GM23338 (cell line): ENCODE measurements at regions not wholly inside any gene's neighbourhood (a gene's known extent, or its start where the extent isn't known, plus 50 kb on each side); places are given as distances from the start of the nearest gene placed in this dataset.

Source experiments
- ATAC-seq: fragments of 200-7000 bp; cut with Tn5 transposase; 3 replicates; pipeline ENCODE4 v1.9.1; 2020
- DNase-seq: peaks from one replicate; pipeline ENCODE4 v3.0.0-alpha.2; 2015; ENCODE audit warnings: low spot score
- H2AFZ ChIP-seq: fragments of 200-600 bp; sonication (generic); 2 replicates; pipeline ENCODE4 v1.8.0; 2016; ENCODE audit warnings: antibody characterized with exemption, mild to moderate bottlenecking, moderate library complexity
- H3F3A ChIP-seq: fragments of 200-600 bp; sonication (generic); replicated peaks from 2 replicates; pipeline ENCODE4 v1.8.0; 2017; ENCODE audit warnings: antibody characterized with exemption, mixed run types, low read depth
- H3K27ac ChIP-seq: fragments of 200-600 bp; sonication (generic); 2 replicates; pipeline ENCODE4 v1.6.1; 2016; ENCODE audit warnings: low read depth
- H3K27me3 ChIP-seq: fragments of 200-600 bp; sonication (generic); 2 replicates; pipeline ENCODE4 v1.8.0; 2016; ENCODE audit warnings: mild to moderate bottlenecking, mixed run types, moderate library complexity; ENCODE audit not compliant: insufficient read depth
- H3K36me3 ChIP-seq: fragments of 200-600 bp; sonication (generic); 2 replicates; pipeline ENCODE4 v1.8.0; 2016; ENCODE audit warnings: mild to moderate bottlenecking; ENCODE audit not compliant: insufficient read depth
- H3K4me1 ChIP-seq: fragments of 200-600 bp; sonication (generic); 2 replicates; pipeline ENCODE4 v1.8.0; 2016; ENCODE audit warnings: mild to moderate bottlenecking, moderate library complexity; ENCODE audit not compliant: insufficient read depth
- H3K4me2 ChIP-seq: fragments of 200-600 bp; sonication (generic); 2 replicates; pipeline ENCODE4 v1.7.1; 2017; ENCODE audit warnings: mixed run types
- H3K4me3 ChIP-seq: fragments of 200-600 bp; sonication (generic); 2 replicates; pipeline ENCODE4 v1.6.1; 2016; ENCODE audit warnings: mixed run types
- H3K79me2 ChIP-seq: fragments of 200-600 bp; sonication (generic); replicated peaks from 2 replicates; pipeline ENCODE4 v1.8.0; 2017; ENCODE audit warnings: mild to moderate bottlenecking; ENCODE audit not compliant: insufficient read depth
- H3K9me2 ChIP-seq: fragments of 200-600 bp; sonication (generic); 2 replicates; pipeline ENCODE4 v1.8.0; 2017; ENCODE audit not compliant: insufficient read depth
- H4K20me1 ChIP-seq: fragments of 200-600 bp; sonication (generic); replicated peaks from 2 replicates; pipeline ENCODE4 v1.8.0; 2017; ENCODE audit warnings: mild to moderate bottlenecking; ENCODE audit not compliant: insufficient read depth
- H3K27ac Mint-ChIP-seq: 2 replicates; pipeline ENCODE4 v1.8.0; 2020; ENCODE audit warnings: inconsistent platforms, mild to moderate bottlenecking, moderate library complexity, mixed read lengths
- H3K27me3 Mint-ChIP-seq: 3 replicates; pipeline ENCODE4 v1.8.0; 2022; ENCODE audit warnings: low read depth, mild to moderate bottlenecking, moderate library complexity, mixed read lengths, inconsistent platforms; ENCODE audit not compliant: insufficient read depth, poor library complexity
- H3K36me3 Mint-ChIP-seq: 3 replicates; pipeline ENCODE4 v1.8.0; 2021; ENCODE audit warnings: low read depth, mild to moderate bottlenecking, inconsistent platforms, moderate library complexity, mixed read lengths
- H3K4me1 Mint-ChIP-seq: 3 replicates; pipeline ENCODE4 v1.8.0; 2020; ENCODE audit warnings: mild to moderate bottlenecking, inconsistent platforms, mixed read lengths
- H3K4me3 Mint-ChIP-seq: 3 replicates; pipeline ENCODE4 v1.8.0; 2021; ENCODE audit warnings: moderate library complexity, mild to moderate bottlenecking, inconsistent platforms, mixed read lengths
- H3K9me3 Mint-ChIP-seq: 3 replicates; pipeline ENCODE4 v1.8.0; 2020; ENCODE audit warnings: moderate library complexity, mild to moderate bottlenecking, inconsistent platforms, mixed read lengths
- CREB1 ChIP-seq: fragments of 250-450 bp; sonication (Bioruptor Pico); IDR thresholded peaks from 2 replicates; pipeline ENCODE4 v1.5.0; 2020; ENCODE audit warnings: low read depth, mild to moderate bottlenecking, moderate library complexity
- EZH2 ChIP-seq: fragments of 200-600 bp; sonication (generic); IDR thresholded peaks from one replicate; pipeline ENCODE4 v1.8.0; 2017; ENCODE audit warnings: antibody characterized with exemption, mild to moderate bottlenecking, low read depth; ENCODE audit not compliant: unreplicated experiment
- EZH2phosphoT487 ChIP-seq: fragments of 200-600 bp; sonication (generic); IDR thresholded peaks from one replicate; pipeline ENCODE4 v1.8.1; 2018; ENCODE audit warnings: antibody characterized with exemption; ENCODE audit not compliant: unreplicated experiment
- JUNB ChIP-seq: IDR thresholded peaks from one replicate; pipeline ENCODE4 v1.6.1; 2016; ENCODE audit warnings: antibody characterized with exemption; ENCODE audit not compliant: unreplicated experiment
- NANOG ChIP-seq: IDR thresholded peaks from 2 replicates; pipeline ENCODE4 v1.6.1; 2016; ENCODE audit warnings: antibody characterized with exemption, borderline replicate concordance
- POLR2AphosphoS5 ChIP-seq: IDR thresholded peaks from 2 replicates; pipeline ENCODE4 v1.6.1; 2016; ENCODE audit warnings: antibody characterized with exemption, low read depth
- STAT1 ChIP-seq: IDR thresholded peaks from one replicate; pipeline ENCODE4 v1.6.1; 2016; ENCODE audit warnings: antibody characterized with exemption; ENCODE audit not compliant: unreplicated experiment
- ZNF114 ChIP-seq: fragments of 250-450 bp; sonication (Bioruptor Pico); IDR thresholded peaks from 2 replicates; pipeline ENCODE4 v1.5.0; 2020; ENCODE audit warnings: mild to moderate bottlenecking, moderate library complexity
- TF ChIP-seq, protein P1 (sequence below): fragments of 250-450 bp; sonication (Bioruptor Pico); IDR thresholded peaks from 2 replicates; pipeline ENCODE4 v1.5.0; 2020; ENCODE audit warnings: mild to moderate bottlenecking, moderate library complexity
- TF ChIP-seq, protein P2 (sequence below): IDR thresholded peaks from one replicate; pipeline ENCODE4 v1.6.1; 2018; ENCODE audit warnings: antibody characterized with exemption; ENCODE audit not compliant: unreplicated experiment

DNA sequence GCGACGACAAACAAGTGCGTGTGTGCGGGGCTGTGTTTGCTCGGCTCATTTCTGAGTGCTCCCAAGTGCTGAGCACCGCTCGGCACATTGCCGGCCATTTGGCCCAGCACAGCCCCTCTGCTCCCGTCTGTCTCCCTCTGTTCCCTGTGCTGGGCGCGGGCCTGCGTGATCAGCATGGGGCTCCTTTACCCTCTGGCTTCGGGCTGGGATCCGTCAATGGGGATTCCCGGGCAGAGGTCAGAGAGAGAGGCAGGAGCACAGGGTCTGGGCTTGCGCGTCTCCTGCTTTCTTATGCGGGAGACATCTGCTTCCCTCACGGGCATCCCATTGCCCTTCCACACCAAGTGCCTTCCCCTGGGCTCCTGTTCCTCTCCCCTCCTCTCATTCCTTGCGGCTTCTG, 234.0 kb downstream of the ACKR3 start:
- ATAC-seq, result peak; percentile 99
- H3K4me3 ChIP-seq, result no peak overlapping the region
- H4K20me1 ChIP-seq, result no peaks in the 10 kb centered on the region
- H3F3A ChIP-seq, result no peaks in the 10 kb centered on the region
- H3K79me2 ChIP-seq, result no peaks in the 10 kb centered on the region
- no peak for TF ChIP-seq NANOG
- TF ChIP-seq STAT1, result no peak
- no peak for TF ChIP-seq ZNF114
- H3K4me2 ChIP-seq, result 0 out of 2 replicates have a peak overlapping the region, but pooled peaks have one; percentile 43
- Mint-ChIP-seq H3K27me3 (peaks cover 7% of the 10 kb centered on the region), H3K27ac (no peak overlapping the region), H3K4me3 (no peak overlapping the region), H3K4me1 (peaks cover 4% of the 10 kb centered on the region; the same call in 2 of the 3 replicates), H3K9me3 (peaks cover 17% of the 10 kb centered on the region), H3K36me3 (peaks cover 4% of the 10 kb centered on the region)
- no peaks in the 10 kb centered on the region for H3K27me3 ChIP-seq
- peaks cover 11% of the 10 kb centered on the region; the same call in 1 of the 2 replicates for H3K9me2 ChIP-seq
- no peaks in the 10 kb centered on the region for H3K36me3 ChIP-seq
- H3K4me1 ChIP-seq, result no peaks in the 10 kb centered on the region
- H3K27ac ChIP-seq, result no peak overlapping the region
- peak; percentile 76 for DNase-seq
- H2AFZ ChIP-seq, result peak overlapping the region; percentile 97

DNA sequence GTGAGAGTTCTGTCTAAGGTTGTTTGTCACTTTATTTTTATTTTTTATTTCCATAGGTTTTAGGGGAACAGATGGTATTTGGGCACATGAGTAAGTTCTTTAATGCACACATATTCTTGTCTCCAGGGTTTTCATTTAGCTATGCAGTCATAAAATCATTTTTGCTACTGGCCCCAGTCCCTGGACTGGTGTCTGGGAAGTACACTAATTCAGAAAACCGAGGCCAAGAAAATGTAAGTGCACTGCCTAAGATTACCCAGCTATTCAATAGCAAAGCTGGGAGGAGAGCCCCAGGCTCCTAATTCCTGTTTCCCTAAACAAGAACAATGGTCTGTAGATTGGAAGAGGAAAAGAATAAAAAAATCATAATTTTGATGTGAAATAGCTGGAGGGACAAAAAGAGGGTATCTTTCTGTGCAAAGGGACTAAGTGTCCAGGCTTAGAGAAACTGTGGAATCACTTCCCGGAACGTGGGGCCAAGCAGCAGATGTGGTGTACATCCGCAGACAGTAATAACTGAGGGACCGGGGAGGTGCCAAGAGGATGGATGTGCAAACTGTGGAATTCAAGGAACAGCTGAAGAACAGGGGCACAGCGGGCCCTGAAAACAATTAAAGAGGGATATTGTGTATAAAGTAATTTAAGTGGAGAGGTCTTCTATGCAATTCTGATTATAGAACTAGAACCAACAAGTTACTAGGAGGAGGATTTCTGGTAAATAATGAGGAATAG, 236.3 kb downstream of the ACKR3 start:
- H3K4me3 ChIP-seq, result no peak overlapping the region
- no peaks in the 10 kb centered on the region for H3F3A ChIP-seq
- Mint-ChIP-seq H3K36me3 (peaks cover 25% of the 10 kb centered on the region), H3K4me1 (peaks cover 4% of the 10 kb centered on the region; the same call in 2 of the 3 replicates), H3K27ac (no peak overlapping the region), H3K27me3 (peaks cover 7% of the 10 kb centered on the region), H3K9me3 (peaks cover 41% of the 10 kb centered on the region), H3K4me3 (no peak overlapping the region)
- H4K20me1 ChIP-seq, result no peaks in the 10 kb centered on the region
- no peaks in the 10 kb centered on the region for H3K4me1 ChIP-seq
- TF ChIP-seq EZH2 (no peak), ZNF114 (no peak), EZH2phosphoT487 (no peak), CREB1 (CRISPR knock-in tag) (no peak), JUNB (no peak), POLR2AphosphoS5 (no peak)
- TF ChIP-seq, protein P1, sequence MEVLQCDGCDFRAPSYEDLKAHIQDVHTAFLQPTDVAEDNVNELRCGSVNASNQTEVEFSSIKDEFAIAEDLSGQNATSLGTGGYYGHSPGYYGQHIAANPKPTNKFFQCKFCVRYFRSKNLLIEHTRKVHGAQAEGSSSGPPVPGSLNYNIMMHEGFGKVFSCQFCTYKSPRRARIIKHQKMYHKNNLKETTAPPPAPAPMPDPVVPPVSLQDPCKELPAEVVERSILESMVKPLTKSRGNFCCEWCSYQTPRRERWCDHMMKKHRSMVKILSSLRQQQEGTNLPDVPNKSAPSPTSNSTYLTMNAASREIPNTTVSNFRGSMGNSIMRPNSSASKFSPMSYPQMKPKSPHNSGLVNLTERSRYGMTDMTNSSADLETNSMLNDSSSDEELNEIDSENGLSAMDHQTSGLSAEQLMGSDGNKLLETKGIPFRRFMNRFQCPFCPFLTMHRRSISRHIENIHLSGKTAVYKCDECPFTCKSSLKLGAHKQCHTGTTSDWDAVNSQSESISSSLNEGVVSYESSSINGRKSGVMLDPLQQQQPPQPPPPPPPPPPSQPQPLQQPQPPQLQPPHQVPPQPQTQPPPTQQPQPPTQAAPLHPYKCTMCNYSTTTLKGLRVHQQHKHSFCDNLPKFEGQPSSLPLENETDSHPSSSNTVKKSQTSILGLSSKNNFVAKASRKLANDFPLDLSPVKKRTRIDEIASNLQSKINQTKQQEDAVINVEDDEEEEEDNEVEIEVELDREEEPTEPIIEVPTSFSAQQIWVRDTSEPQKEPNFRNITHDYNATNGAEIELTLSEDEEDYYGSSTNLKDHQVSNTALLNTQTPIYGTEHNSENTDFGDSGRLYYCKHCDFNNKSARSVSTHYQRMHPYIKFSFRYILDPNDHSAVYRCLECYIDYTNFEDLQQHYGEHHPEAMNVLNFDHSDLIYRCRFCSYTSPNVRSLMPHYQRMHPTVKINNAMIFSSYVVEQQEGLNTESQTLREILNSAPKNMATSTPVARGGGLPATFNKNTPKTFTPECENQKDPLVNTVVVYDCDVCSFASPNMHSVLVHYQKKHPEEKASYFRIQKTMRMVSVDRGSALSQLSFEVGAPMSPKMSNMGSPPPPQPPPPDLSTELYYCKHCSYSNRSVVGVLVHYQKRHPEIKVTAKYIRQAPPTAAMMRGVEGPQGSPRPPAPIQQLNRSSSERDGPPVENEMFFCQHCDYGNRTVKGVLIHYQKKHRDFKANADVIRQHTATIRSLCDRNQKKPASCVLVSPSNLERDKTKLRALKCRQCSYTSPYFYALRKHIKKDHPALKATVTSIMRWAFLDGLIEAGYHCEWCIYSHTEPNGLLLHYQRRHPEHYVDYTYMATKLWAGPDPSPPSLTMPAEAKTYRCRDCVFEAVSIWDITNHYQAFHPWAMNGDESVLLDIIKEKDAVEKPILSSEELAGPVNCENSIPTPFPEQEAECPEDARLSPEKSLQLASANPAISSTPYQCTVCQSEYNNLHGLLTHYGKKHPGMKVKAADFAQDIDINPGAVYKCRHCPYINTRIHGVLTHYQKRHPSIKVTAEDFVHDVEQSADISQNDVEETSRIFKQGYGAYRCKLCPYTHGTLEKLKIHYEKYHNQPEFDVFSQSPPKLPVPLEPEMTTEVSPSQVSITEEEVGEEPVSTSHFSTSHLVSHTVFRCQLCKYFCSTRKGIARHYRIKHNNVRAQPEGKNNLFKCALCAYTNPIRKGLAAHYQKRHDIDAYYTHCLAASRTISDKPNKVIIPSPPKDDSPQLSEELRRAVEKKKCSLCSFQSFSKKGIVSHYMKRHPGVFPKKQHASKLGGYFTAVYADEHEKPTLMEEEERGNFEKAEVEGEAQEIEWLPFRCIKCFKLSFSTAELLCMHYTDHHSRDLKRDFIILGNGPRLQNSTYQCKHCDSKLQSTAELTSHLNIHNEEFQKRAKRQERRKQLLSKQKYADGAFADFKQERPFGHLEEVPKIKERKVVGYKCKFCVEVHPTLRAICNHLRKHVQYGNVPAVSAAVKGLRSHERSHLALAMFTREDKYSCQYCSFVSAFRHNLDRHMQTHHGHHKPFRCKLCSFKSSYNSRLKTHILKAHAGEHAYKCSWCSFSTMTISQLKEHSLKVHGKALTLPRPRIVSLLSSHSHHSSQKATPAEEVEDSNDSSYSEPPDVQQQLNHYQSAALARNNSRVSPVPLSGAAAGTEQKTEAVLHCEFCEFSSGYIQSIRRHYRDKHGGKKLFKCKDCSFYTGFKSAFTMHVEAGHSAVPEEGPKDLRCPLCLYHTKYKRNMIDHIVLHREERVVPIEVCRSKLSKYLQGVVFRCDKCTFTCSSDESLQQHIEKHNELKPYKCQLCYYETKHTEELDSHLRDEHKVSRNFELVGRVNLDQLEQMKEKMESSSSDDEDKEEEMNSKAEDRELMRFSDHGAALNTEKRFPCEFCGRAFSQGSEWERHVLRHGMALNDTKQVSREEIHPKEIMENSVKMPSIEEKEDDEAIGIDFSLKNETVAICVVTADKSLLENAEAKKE (CRISPR knock-in tag), result no peak
- TF ChIP-seq, protein P2, sequence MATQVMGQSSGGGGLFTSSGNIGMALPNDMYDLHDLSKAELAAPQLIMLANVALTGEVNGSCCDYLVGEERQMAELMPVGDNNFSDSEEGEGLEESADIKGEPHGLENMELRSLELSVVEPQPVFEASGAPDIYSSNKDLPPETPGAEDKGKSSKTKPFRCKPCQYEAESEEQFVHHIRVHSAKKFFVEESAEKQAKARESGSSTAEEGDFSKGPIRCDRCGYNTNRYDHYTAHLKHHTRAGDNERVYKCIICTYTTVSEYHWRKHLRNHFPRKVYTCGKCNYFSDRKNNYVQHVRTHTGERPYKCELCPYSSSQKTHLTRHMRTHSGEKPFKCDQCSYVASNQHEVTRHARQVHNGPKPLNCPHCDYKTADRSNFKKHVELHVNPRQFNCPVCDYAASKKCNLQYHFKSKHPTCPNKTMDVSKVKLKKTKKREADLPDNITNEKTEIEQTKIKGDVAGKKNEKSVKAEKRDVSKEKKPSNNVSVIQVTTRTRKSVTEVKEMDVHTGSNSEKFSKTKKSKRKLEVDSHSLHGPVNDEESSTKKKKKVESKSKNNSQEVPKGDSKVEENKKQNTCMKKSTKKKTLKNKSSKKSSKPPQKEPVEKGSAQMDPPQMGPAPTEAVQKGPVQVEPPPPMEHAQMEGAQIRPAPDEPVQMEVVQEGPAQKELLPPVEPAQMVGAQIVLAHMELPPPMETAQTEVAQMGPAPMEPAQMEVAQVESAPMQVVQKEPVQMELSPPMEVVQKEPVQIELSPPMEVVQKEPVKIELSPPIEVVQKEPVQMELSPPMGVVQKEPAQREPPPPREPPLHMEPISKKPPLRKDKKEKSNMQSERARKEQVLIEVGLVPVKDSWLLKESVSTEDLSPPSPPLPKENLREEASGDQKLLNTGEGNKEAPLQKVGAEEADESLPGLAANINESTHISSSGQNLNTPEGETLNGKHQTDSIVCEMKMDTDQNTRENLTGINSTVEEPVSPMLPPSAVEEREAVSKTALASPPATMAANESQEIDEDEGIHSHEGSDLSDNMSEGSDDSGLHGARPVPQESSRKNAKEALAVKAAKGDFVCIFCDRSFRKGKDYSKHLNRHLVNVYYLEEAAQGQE, result no peak
- ATAC-seq (no peak), DNase-seq (no peak)
- H3K9me2 ChIP-seq, result peaks cover 4% of the 10 kb centered on the region; the same call in 1 of the 2 replicates
- H3K4me2 ChIP-seq, result no peak overlapping the region
- no peak overlapping the region for H3K27ac ChIP-seq
- no peaks in the 10 kb centered on the region for H3K36me3 ChIP-seq
- no peaks in the 10 kb centered on the region for H3K79me2 ChIP-seq
- no peak overlapping the region for H2AFZ ChIP-seq
- no peaks in the 10 kb centered on the region for H3K27me3 ChIP-seq
